GM21515 (cell line): ENCODE measurements at regions not wholly inside any gene's neighbourhood (a gene's known extent, or its start where the extent isn't known, plus 50 kb on each side); places are given as distances from the start of the nearest gene placed in this dataset.
"Not testable (repeated sequence)": the region's sequence is repeated elsewhere in the genome, so short reads cannot be mapped to it uniquely, and the experiment has no call there.

Source experiments
- ATAC-seq: cut with Tn5 transposase; IDR thresholded peaks from one replicate; pipeline ENCODE4 v1.9.1; 2021; ENCODE audit not compliant: unreplicated experiment

DNA sequence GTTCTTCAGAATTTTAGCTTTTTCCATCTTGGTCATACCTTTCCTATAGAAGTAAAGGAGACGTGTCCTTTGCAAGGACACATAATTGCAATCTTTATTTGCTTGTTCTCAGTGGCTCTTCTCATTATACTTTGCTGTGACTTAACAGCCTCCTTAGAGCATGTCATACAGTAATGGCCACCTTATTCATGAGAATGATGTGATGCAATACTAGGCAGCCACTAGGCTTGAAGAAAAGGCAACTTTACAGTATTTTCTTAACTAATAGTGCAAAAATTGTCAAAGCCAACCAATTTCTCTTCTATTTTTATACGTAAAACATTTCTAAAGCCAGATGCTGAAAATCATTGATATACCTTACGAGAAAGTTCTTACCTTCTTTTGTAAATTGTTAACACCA lies 1296.8 kb upstream of the EYS start:
- no peak for ATAC-seq

- ATAC-seq: no peak
Observed at GRCh38 chr6:67000121-67000520, 1293.1 kb upstream of the EYS start.

DNA sequence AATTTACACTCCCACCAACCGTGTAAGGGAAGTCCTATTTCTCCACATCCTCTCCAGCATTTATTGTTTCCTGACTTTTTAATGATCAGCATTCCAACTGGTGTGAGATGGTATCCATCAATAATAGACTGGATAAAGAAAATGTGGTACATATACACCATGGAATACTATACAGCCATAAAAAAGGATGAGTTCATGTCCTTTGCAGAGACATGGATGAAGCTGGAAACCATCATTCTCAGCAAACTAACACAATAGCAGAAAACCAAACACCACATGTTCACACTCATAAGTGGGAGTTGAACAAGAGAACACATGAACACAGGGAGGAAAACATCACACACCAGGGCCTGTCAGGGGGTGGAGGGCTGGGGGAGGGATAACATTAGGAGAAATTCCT lies 1290.6 kb upstream of the EYS start:
- not testable (repeated sequence) for ATAC-seq

DNA sequence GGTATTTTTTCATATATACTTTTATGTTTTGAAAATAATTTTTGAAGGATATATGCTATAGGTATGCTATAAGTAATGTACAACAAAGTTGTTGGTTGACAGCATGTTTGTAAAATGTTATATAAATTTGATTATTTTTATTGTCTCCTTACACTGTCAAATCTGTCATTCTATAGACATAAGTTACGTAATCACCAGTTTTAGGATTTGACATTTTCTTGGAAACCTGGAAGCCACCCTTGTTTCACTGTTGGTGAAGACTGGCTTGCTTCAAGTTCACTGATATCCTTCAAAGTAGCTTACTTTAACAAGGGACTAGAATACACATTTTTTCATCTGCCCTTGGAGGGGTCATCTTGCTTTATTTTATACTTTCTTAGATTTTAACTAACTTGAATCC lies 1288.6 kb upstream of the EYS start:
- ATAC-seq: no peak

DNA sequence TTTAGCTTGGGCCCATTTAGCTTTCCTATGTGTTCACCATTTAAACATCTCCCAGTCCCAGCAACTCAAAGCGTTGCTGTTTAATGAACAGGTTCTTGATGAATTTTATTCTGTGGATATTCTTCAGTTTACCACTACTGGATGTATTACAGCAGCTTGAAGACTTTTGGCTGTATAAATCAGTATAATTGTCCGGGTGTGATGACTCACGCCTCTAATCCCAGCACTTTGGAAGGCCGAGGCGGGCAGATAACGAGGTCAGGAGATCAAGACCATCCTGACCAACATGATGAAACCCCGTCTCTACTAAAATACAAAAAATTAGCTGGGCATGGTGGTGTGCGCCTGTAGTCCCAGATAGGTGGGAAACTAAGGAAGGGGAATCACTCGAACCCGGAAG lies 1286.7 kb upstream of the EYS start:
- not testable (repeated sequence) for ATAC-seq

DNA sequence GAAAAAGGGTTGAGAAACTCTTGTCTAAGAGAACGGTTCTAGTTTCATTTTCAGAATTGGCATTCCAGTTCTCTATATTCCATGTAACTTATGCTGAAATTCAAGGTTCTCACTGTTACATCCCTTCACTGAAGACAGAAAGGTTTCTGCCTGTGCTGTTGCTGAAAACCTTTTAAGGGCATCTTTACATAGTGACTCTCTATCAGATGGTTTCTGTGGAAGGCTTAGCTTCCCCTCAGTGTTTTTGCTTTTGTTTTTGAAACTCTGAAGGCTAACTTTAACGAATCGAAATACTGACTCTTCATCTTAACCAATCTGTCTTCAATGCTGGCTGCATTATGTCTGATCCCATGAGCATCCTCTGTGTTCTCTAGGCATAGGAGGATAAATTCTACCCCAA lies 1286.2 kb upstream of the EYS start:
- no peak for ATAC-seq

- no peak for ATAC-seq
Observed at GRCh38 chr6:66992660-66993059, 1285.6 kb upstream of the EYS start.

GRCh38 chr6:66986940-66987339 lies 1279.9 kb upstream of the EYS start:
- no peak for ATAC-seq

DNA sequence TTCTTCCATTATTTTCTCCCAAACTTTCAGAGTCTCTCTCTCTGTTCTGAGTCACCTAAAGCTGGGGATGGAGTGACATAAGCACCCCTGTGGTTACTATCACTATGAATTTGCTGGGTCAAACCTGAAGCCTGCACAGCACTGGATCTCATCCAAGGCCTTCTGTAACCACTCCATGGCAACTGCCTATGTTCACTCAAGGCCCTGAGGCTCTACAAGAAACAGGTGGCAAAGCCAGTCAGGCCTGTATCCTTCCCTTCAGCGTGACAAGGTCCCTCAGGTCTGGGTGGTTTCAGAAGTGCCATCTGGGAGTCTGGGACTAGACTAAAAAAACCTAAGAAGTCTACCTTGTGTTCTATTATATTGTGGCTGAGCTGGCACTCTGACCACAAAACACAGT lies 1278.8 kb upstream of the EYS start:
- no peak for ATAC-seq

DNA sequence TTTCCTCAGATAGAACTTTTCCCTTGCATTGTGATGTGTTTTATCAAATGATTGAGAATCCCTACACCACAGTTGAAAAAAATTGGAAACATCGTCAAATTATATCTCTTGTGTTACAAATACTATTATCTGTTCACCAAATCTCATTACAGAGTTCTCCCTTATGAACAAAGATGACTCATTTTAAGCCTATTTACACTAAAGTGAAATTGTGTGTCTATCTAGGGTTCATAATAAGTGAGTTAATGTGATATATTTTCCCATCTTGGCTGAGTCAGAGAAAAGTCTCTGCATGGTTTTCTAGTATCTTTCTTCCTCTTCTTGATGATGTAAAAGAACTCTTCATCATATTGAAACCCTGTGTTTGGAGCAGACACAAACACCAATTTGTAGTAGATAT lies 1263.3 kb upstream of the EYS start:
- no peak for ATAC-seq

- no peak for ATAC-seq
Observed at GRCh38 chr6:66965227-66965626, 1258.2 kb upstream of the EYS start.

- ATAC-seq: no peak
Observed at GRCh38 chr6:66964216-66964615, 1257.2 kb upstream of the EYS start.

GRCh38 chr6:66962082-66962481 lies 1255.1 kb upstream of the EYS start:
- no peak for ATAC-seq

GRCh38 chr6:66961191-66961590 lies 1254.2 kb upstream of the EYS start:
- ATAC-seq: no peak

DNA sequence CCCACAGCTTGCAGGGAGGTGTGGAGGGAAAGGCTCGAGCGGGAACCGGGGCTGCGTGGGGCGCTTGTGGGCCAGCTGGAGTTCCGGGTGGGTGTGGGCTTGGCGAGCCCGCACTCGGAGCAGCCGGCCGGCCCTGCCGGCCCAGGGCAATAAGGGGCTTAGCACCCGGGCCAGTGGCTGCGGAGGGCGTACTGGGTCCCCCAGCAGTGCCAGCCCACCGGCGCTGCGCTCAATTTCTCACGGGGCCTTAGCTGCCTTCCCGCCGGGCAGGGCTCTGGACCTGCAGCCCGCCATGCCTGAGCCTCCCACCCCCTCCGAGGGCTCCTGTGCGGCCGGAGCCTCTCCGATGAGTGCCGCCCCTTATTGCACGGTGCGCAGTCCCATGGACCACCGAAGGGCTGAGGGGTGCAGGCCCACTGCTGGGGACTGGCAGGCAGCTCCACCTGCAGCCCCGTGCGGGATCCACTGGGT lies 1242.2 kb upstream of the EYS start:
- no peak for ATAC-seq

DNA sequence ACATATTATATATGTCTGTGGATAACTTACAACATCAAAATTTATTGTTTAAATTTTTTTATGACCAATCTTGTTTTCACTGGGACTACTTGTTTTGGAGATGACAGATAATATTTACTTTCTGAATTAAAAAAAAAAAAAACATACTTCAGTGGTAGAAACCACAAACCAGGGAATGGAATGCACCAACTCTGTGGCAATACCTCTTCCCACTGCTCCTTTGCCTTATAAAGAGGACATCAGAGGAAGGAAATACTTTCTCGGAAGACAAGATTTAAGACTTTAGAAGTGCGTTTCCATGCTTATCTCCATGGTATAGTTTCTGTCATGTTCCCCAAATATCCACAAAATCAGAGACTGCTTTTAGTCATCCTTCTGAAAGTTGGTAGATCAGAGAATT lies 1241.1 kb upstream of the EYS start:
- ATAC-seq: no peak

DNA sequence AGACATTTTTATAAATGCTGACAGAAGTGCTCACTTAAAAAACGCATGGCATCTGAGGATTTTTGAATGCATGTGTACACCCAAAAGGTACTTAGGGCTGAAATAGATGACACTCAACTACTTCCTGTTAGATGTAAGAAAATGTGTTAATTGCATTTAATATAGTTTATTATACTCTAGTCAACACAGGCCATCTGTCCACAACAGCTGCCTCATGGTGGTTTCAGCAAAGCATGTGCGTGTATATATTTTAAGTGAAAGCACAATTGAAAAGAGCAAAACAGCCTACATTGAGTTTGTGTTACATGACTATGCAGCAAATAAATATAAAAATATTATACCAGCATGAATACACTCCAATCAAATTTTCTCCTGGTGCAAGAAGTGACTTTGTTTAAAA lies 1233.0 kb upstream of the EYS start:
- ATAC-seq: no peak

DNA sequence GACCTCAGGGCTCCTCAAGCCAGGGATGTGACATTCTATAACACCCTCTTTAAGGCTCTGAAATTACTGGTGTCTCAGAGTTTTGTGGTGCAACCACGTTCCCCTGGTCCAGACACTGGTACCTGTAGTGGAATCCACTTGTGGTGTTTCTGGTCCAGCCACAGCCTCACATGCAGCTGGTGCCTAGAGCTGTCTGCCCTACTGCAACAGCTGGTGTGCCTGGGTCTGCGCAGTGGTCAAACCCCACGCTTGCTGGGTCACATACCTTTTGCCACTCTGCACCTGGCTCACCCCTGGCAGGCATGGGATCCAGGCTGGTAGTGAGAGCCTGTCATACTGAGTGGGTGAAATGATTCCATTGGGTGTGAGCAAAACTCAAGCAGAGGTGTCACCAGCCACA lies 1230.2 kb upstream of the EYS start:
- no peak for ATAC-seq

DNA sequence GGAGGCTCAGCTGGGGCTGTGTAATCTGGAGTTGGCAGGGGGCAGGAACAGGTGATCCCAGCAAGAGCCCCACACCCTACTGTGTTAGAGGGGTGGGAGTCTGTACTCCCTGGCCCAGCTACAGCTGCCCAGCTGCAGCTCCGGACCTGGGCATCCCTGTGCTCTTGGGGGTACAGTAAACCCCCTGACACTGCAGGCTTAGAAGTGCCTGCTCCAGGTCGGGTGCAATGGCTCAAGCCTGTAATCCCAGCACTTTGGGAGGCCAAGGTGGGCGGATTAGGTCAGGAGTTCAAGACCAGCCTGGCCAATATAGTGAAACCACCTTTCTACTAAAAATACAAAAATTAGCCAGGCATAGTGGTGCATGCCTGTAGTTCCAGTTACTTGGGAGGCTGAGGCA lies 1228.6 kb upstream of the EYS start:
- no peak for ATAC-seq

- no peak for ATAC-seq
Observed at GRCh38 chr6:66931787-66932186, 1224.8 kb upstream of the EYS start.

- no peak for ATAC-seq
Observed at GRCh38 chr6:66930559-66931290, 1223.7 kb upstream of the EYS start.

- ATAC-seq: no peak
Observed at GRCh38 chr6:66926060-66926459, 1219.0 kb upstream of the EYS start.

DNA sequence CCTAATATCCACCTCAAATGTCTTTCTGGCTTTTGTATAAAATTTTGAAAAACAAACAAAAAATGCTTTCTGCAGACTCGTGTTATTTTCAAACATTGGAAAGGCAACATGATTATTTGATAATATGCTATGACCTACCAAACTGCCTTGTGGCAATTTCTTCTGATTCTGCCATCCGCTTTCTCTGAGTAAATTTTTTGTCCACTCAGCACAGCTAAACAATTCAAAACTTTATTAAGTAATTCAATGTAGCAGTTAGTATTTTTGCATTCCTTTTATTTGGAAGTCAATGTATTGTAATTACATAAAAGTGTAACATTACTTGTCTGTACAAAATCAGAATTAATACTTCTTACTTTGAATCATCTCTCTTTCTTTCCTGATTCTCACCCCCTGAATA lies 1206.6 kb upstream of the EYS start:
- ATAC-seq: no peak
